GM23338 (cell line): ENCODE measurements at regions not wholly inside any gene's neighbourhood (a gene's known extent, or its start where the extent isn't known, plus 50 kb on each side); places are given as distances from the start of the nearest gene placed in this dataset.

Experiments used
- ATAC-seq: fragments of 200-7000 bp; cut with Tn5 transposase; 3 replicates; pipeline ENCODE4 v1.9.1; 2020
- DNase-seq: peaks from one replicate; pipeline ENCODE4 v3.0.0-alpha.2; 2015; ENCODE audit warnings: low spot score
- H2AFZ ChIP-seq: fragments of 200-600 bp; sonication (generic); 2 replicates; pipeline ENCODE4 v1.8.0; 2016; ENCODE audit warnings: antibody characterized with exemption, mild to moderate bottlenecking, moderate library complexity
- H3F3A ChIP-seq: fragments of 200-600 bp; sonication (generic); replicated peaks from 2 replicates; pipeline ENCODE4 v1.8.0; 2017; ENCODE audit warnings: antibody characterized with exemption, mixed run types, low read depth
- H3K27ac ChIP-seq: fragments of 200-600 bp; sonication (generic); 2 replicates; pipeline ENCODE4 v1.6.1; 2016; ENCODE audit warnings: low read depth
- H3K27me3 ChIP-seq: fragments of 200-600 bp; sonication (generic); 2 replicates; pipeline ENCODE4 v1.8.0; 2016; ENCODE audit warnings: mild to moderate bottlenecking, mixed run types, moderate library complexity; ENCODE audit not compliant: insufficient read depth
- H3K36me3 ChIP-seq: fragments of 200-600 bp; sonication (generic); 2 replicates; pipeline ENCODE4 v1.8.0; 2016; ENCODE audit warnings: mild to moderate bottlenecking; ENCODE audit not compliant: insufficient read depth
- H3K4me1 ChIP-seq: fragments of 200-600 bp; sonication (generic); 2 replicates; pipeline ENCODE4 v1.8.0; 2016; ENCODE audit warnings: mild to moderate bottlenecking, moderate library complexity; ENCODE audit not compliant: insufficient read depth
- H3K4me2 ChIP-seq: fragments of 200-600 bp; sonication (generic); 2 replicates; pipeline ENCODE4 v1.7.1; 2017; ENCODE audit warnings: mixed run types
- H3K4me3 ChIP-seq: fragments of 200-600 bp; sonication (generic); 2 replicates; pipeline ENCODE4 v1.6.1; 2016; ENCODE audit warnings: mixed run types
- H3K79me2 ChIP-seq: fragments of 200-600 bp; sonication (generic); replicated peaks from 2 replicates; pipeline ENCODE4 v1.8.0; 2017; ENCODE audit warnings: mild to moderate bottlenecking; ENCODE audit not compliant: insufficient read depth
- H3K9me2 ChIP-seq: fragments of 200-600 bp; sonication (generic); 2 replicates; pipeline ENCODE4 v1.8.0; 2017; ENCODE audit not compliant: insufficient read depth
- H4K20me1 ChIP-seq: fragments of 200-600 bp; sonication (generic); replicated peaks from 2 replicates; pipeline ENCODE4 v1.8.0; 2017; ENCODE audit warnings: mild to moderate bottlenecking; ENCODE audit not compliant: insufficient read depth
- H3K27ac Mint-ChIP-seq: 2 replicates; pipeline ENCODE4 v1.8.0; 2020; ENCODE audit warnings: inconsistent platforms, mild to moderate bottlenecking, moderate library complexity, mixed read lengths
- H3K27me3 Mint-ChIP-seq: 3 replicates; pipeline ENCODE4 v1.8.0; 2022; ENCODE audit warnings: low read depth, mild to moderate bottlenecking, moderate library complexity, mixed read lengths, inconsistent platforms; ENCODE audit not compliant: insufficient read depth, poor library complexity
- H3K36me3 Mint-ChIP-seq: 3 replicates; pipeline ENCODE4 v1.8.0; 2021; ENCODE audit warnings: low read depth, mild to moderate bottlenecking, inconsistent platforms, moderate library complexity, mixed read lengths
- H3K4me1 Mint-ChIP-seq: 3 replicates; pipeline ENCODE4 v1.8.0; 2020; ENCODE audit warnings: mild to moderate bottlenecking, inconsistent platforms, mixed read lengths
- H3K4me3 Mint-ChIP-seq: 3 replicates; pipeline ENCODE4 v1.8.0; 2021; ENCODE audit warnings: moderate library complexity, mild to moderate bottlenecking, inconsistent platforms, mixed read lengths
- H3K9me3 Mint-ChIP-seq: 3 replicates; pipeline ENCODE4 v1.8.0; 2020; ENCODE audit warnings: moderate library complexity, mild to moderate bottlenecking, inconsistent platforms, mixed read lengths
- CREB1 ChIP-seq: fragments of 250-450 bp; sonication (Bioruptor Pico); IDR thresholded peaks from 2 replicates; pipeline ENCODE4 v1.5.0; 2020; ENCODE audit warnings: low read depth, mild to moderate bottlenecking, moderate library complexity
- CTCF ChIP-seq, 2 experiments: fragments of 200-600 bp in 1 of 2; sonication (generic) in 1 of 2; conservative IDR thresholded peaks; 2 replicates each; pipeline versions ENCODE4 v1.5.1 to v1.6.1; 2016 to 2017; ENCODE audit warnings: antibody characterized with exemption in 2 of 2, low read depth in 2 of 2, mild to moderate bottlenecking in 2 of 2, moderate library complexity in 1 of 2
- EZH2 ChIP-seq: fragments of 200-600 bp; sonication (generic); IDR thresholded peaks from one replicate; pipeline ENCODE4 v1.8.0; 2017; ENCODE audit warnings: antibody characterized with exemption, mild to moderate bottlenecking, low read depth; ENCODE audit not compliant: unreplicated experiment
- EZH2phosphoT487 ChIP-seq: fragments of 200-600 bp; sonication (generic); IDR thresholded peaks from one replicate; pipeline ENCODE4 v1.8.1; 2018; ENCODE audit warnings: antibody characterized with exemption; ENCODE audit not compliant: unreplicated experiment
- JUNB ChIP-seq: IDR thresholded peaks from one replicate; pipeline ENCODE4 v1.6.1; 2016; ENCODE audit warnings: antibody characterized with exemption; ENCODE audit not compliant: unreplicated experiment
- NANOG ChIP-seq: IDR thresholded peaks from 2 replicates; pipeline ENCODE4 v1.6.1; 2016; ENCODE audit warnings: antibody characterized with exemption, borderline replicate concordance
- STAT1 ChIP-seq: IDR thresholded peaks from one replicate; pipeline ENCODE4 v1.6.1; 2016; ENCODE audit warnings: antibody characterized with exemption; ENCODE audit not compliant: unreplicated experiment
- ZNF114 ChIP-seq: fragments of 250-450 bp; sonication (Bioruptor Pico); IDR thresholded peaks from 2 replicates; pipeline ENCODE4 v1.5.0; 2020; ENCODE audit warnings: mild to moderate bottlenecking, moderate library complexity
- ZNF331 ChIP-seq: fragments of 250-450 bp; sonication (Bioruptor Pico); IDR thresholded peaks from 2 replicates; pipeline ENCODE4 v1.5.0; 2020; ENCODE audit warnings: low read depth, mild to moderate bottlenecking, moderate library complexity
- TF ChIP-seq, protein P1 (sequence below): fragments of 250-450 bp; sonication (Bioruptor Pico); IDR thresholded peaks from 2 replicates; pipeline ENCODE4 v1.5.0; 2020; ENCODE audit warnings: mild to moderate bottlenecking, moderate library complexity
- TF ChIP-seq, protein P2 (sequence below): IDR thresholded peaks from 2 replicates; pipeline ENCODE4 v1.6.1; 2016; ENCODE audit warnings: antibody characterized with exemption
- TF ChIP-seq, protein P3 (sequence below): IDR thresholded peaks from one replicate; pipeline ENCODE4 v1.6.1; 2018; ENCODE audit warnings: antibody characterized with exemption; ENCODE audit not compliant: unreplicated experiment

DNA sequence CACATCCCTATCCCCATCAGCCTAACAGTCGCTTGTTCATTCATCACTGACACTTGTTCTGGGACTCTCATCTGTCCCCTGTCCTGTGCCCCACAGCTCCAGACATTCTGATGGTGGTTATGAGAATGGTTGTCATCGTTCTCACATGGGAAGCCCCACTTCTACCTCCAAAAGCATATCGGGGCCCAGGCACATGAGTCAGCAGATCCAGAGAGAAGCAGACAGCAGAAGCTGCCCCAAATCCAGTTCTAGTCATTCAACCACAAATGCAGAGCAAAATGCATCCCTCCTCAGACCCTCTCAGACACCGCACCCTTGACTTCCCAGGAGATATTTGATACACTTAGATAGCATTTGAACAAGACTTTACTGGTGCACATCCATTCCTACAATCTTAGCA lies 106.0 kb downstream of the FOXF2 start:
- no peaks in the 10 kb centered on the region for H4K20me1 ChIP-seq
- Mint-ChIP-seq H3K4me1 (peaks cover 12% of the 10 kb centered on the region), H3K36me3 (peaks cover 9% of the 10 kb centered on the region), H3K27me3 (no peaks in the 10 kb centered on the region), H3K27ac (no peak overlapping the region), H3K4me3 (no peak overlapping the region), H3K9me3 (peaks cover 16% of the 10 kb centered on the region)
- no peak overlapping the region for H2AFZ ChIP-seq
- DNase-seq: no peak
- ATAC-seq: no peak
- H3F3A ChIP-seq: no peaks in the 10 kb centered on the region
- H3K9me2 ChIP-seq: no peaks in the 10 kb centered on the region
- no peaks in the 10 kb centered on the region for H3K27me3 ChIP-seq
- no peaks in the 10 kb centered on the region for H3K36me3 ChIP-seq
- no peak overlapping the region for H3K27ac ChIP-seq
- no peaks in the 10 kb centered on the region for H3K4me1 ChIP-seq
- H3K4me3 ChIP-seq: no peak overlapping the region
- H3K79me2 ChIP-seq: no peaks in the 10 kb centered on the region
- no peak overlapping the region for H3K4me2 ChIP-seq
- TF ChIP-seq EZH2phosphoT487: no peak
- TF ChIP-seq STAT1: no peak
- no peak for TF ChIP-seq CREB1 (CRISPR knock-in tag)
- TF ChIP-seq EZH2: no peak
- no peak for TF ChIP-seq ZNF114 (CRISPR knock-in tag)
- TF ChIP-seq, protein P1, sequence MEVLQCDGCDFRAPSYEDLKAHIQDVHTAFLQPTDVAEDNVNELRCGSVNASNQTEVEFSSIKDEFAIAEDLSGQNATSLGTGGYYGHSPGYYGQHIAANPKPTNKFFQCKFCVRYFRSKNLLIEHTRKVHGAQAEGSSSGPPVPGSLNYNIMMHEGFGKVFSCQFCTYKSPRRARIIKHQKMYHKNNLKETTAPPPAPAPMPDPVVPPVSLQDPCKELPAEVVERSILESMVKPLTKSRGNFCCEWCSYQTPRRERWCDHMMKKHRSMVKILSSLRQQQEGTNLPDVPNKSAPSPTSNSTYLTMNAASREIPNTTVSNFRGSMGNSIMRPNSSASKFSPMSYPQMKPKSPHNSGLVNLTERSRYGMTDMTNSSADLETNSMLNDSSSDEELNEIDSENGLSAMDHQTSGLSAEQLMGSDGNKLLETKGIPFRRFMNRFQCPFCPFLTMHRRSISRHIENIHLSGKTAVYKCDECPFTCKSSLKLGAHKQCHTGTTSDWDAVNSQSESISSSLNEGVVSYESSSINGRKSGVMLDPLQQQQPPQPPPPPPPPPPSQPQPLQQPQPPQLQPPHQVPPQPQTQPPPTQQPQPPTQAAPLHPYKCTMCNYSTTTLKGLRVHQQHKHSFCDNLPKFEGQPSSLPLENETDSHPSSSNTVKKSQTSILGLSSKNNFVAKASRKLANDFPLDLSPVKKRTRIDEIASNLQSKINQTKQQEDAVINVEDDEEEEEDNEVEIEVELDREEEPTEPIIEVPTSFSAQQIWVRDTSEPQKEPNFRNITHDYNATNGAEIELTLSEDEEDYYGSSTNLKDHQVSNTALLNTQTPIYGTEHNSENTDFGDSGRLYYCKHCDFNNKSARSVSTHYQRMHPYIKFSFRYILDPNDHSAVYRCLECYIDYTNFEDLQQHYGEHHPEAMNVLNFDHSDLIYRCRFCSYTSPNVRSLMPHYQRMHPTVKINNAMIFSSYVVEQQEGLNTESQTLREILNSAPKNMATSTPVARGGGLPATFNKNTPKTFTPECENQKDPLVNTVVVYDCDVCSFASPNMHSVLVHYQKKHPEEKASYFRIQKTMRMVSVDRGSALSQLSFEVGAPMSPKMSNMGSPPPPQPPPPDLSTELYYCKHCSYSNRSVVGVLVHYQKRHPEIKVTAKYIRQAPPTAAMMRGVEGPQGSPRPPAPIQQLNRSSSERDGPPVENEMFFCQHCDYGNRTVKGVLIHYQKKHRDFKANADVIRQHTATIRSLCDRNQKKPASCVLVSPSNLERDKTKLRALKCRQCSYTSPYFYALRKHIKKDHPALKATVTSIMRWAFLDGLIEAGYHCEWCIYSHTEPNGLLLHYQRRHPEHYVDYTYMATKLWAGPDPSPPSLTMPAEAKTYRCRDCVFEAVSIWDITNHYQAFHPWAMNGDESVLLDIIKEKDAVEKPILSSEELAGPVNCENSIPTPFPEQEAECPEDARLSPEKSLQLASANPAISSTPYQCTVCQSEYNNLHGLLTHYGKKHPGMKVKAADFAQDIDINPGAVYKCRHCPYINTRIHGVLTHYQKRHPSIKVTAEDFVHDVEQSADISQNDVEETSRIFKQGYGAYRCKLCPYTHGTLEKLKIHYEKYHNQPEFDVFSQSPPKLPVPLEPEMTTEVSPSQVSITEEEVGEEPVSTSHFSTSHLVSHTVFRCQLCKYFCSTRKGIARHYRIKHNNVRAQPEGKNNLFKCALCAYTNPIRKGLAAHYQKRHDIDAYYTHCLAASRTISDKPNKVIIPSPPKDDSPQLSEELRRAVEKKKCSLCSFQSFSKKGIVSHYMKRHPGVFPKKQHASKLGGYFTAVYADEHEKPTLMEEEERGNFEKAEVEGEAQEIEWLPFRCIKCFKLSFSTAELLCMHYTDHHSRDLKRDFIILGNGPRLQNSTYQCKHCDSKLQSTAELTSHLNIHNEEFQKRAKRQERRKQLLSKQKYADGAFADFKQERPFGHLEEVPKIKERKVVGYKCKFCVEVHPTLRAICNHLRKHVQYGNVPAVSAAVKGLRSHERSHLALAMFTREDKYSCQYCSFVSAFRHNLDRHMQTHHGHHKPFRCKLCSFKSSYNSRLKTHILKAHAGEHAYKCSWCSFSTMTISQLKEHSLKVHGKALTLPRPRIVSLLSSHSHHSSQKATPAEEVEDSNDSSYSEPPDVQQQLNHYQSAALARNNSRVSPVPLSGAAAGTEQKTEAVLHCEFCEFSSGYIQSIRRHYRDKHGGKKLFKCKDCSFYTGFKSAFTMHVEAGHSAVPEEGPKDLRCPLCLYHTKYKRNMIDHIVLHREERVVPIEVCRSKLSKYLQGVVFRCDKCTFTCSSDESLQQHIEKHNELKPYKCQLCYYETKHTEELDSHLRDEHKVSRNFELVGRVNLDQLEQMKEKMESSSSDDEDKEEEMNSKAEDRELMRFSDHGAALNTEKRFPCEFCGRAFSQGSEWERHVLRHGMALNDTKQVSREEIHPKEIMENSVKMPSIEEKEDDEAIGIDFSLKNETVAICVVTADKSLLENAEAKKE (CRISPR knock-in tag): no peak
- TF ChIP-seq ZNF331 (CRISPR knock-in tag): no peak
- no peak for TF ChIP-seq CTCF (conservative IDR thresholded peaks at IDR 0.05; ENCODE audit: low read depth in 2 of 2)
- TF ChIP-seq JUNB: no peak
- TF ChIP-seq NANOG: no peak
- TF ChIP-seq, protein P2, sequence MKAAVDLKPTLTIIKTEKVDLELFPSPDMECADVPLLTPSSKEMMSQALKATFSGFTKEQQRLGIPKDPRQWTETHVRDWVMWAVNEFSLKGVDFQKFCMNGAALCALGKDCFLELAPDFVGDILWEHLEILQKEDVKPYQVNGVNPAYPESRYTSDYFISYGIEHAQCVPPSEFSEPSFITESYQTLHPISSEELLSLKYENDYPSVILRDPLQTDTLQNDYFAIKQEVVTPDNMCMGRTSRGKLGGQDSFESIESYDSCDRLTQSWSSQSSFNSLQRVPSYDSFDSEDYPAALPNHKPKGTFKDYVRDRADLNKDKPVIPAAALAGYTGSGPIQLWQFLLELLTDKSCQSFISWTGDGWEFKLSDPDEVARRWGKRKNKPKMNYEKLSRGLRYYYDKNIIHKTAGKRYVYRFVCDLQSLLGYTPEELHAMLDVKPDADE: no peak
- TF ChIP-seq, protein P3, sequence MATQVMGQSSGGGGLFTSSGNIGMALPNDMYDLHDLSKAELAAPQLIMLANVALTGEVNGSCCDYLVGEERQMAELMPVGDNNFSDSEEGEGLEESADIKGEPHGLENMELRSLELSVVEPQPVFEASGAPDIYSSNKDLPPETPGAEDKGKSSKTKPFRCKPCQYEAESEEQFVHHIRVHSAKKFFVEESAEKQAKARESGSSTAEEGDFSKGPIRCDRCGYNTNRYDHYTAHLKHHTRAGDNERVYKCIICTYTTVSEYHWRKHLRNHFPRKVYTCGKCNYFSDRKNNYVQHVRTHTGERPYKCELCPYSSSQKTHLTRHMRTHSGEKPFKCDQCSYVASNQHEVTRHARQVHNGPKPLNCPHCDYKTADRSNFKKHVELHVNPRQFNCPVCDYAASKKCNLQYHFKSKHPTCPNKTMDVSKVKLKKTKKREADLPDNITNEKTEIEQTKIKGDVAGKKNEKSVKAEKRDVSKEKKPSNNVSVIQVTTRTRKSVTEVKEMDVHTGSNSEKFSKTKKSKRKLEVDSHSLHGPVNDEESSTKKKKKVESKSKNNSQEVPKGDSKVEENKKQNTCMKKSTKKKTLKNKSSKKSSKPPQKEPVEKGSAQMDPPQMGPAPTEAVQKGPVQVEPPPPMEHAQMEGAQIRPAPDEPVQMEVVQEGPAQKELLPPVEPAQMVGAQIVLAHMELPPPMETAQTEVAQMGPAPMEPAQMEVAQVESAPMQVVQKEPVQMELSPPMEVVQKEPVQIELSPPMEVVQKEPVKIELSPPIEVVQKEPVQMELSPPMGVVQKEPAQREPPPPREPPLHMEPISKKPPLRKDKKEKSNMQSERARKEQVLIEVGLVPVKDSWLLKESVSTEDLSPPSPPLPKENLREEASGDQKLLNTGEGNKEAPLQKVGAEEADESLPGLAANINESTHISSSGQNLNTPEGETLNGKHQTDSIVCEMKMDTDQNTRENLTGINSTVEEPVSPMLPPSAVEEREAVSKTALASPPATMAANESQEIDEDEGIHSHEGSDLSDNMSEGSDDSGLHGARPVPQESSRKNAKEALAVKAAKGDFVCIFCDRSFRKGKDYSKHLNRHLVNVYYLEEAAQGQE: no peak
